HG03439 (cell line): ENCODE measurements at regions not wholly inside any gene's neighbourhood (a gene's known extent, or its start where the extent isn't known, plus 50 kb on each side); places are given as distances from the start of the nearest gene placed in this dataset.

Source experiments
- ATAC-seq: cut with Tn5 transposase; IDR thresholded peaks from one replicate; pipeline ENCODE4 v1.9.1; 2021; ENCODE audit warnings: mild to moderate bottlenecking, moderate library complexity; ENCODE audit not compliant: unreplicated experiment

DNA sequence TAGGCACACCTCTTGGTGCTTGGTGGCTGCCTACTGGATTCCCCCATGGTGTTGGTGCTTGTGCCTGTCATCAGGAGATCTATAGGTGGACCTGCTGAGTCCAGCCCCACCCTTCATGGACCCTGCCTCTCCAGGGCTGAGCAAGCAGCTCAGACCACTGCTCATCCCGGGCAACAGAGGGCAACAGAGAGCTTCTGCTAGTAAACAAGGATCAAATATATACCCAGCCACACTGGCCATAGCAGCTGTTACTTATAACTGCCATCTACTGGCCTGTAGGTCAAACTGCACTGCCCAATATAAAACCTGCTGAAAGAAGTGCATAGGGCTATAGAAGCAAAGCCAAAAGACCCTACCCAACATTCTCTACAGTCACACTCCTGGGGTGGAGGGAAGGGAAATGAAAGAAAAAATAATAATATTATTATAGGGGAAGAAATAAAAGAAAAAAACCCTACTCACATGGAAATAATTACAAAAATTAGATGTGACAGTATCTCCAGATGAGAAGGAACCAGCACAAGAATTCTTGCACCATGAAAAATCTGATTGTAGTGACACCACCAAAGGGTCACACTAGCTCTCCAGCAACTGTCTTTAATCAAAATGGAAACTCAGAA is 54.9 kb upstream of the ZNF800 start:
- peak; percentile 99 for ATAC-seq

GRCh38 chr7:127446842-127447241 is 54.3 kb upstream of the ZNF800 start:
- no peak for ATAC-seq
